ENCODE measurements at regions not wholly inside any gene's neighbourhood (a gene's known extent, or its start where the extent isn't known, plus 50 kb on each side); places are given as distances from the start of the nearest gene placed in this dataset.

GRCh38 chr12:31845613-31846322 lies 113.4 kb upstream of the RESF1 start:
- Histone ChIP-seq H3K79me2 (ENCODE audit: control insufficient read depth in 1 of 2, insufficient read depth in 2 of 2, low read length in 2 of 2) (no peaks in the 10 kb centered on the region), H2AFZ (ENCODE audit: low read length) (no peak overlapping the region), H4K20me1 (replicated peaks in 1 of 2; ENCODE audit: control insufficient read depth in 1 of 2, insufficient read depth in 2 of 2, low read length in 2 of 2) (no peaks in the 10 kb centered on the region), H2BK120ac (replicated peaks; ENCODE audit: low read depth, low read length) (no peak overlapping the region), H3K4me1 (replicated peaks in 1 of 4; ENCODE audit: control insufficient read depth in 3 of 4, insufficient read depth in 4 of 4, low read length in 3 of 4) (no peaks in the 10 kb centered on the region), H3K27me3 (replicated peaks in 1 of 4; ENCODE audit: control insufficient read depth in 3 of 4, extremely low read depth in 1 of 4, insufficient read depth in 3 of 4, low read length in 3 of 4) (no peaks in the 10 kb centered on the region), H2BK15ac (ENCODE audit: low read length) (no peak overlapping the region), H2AK5ac (ENCODE audit: low read depth, low read length) (no peak overlapping the region), H3K36me3 (ENCODE audit: control insufficient read depth in 2 of 4, insufficient read depth in 4 of 4, low read length in 3 of 4) (no peaks in the 10 kb centered on the region), H3K9ac (replicated peaks in 1 of 4; ENCODE audit: extremely low read depth in 1 of 4, low read depth in 3 of 4, low read length in 3 of 4) (no peak overlapping the region), H3K18ac (ENCODE audit: extremely low read depth, low read length) (no peak overlapping the region), H3K27ac (ENCODE audit: low read depth, low read length) (no peak overlapping the region), H3K23ac (ENCODE audit: insufficient read length) (no peak overlapping the region), H3K23me2 (ENCODE audit: low read depth, low read length) (no peaks in the 10 kb centered on the region), H3K4me3 (ENCODE audit: extremely low read depth in 1 of 4, insufficient read depth in 2 of 4, low read depth in 3 of 4, low read length in 4 of 4) (no peak overlapping the region), H3K14ac (ENCODE audit: insufficient read length) (no peak overlapping the region), H4K8ac (ENCODE audit: extremely low read depth, insufficient read depth, low read length) (no peak overlapping the region), H3K4me2 (ENCODE audit: insufficient read depth in 1 of 2, low read depth in 2 of 2, low read length in 2 of 2) (no peak overlapping the region), H4K91ac (replicated peaks; ENCODE audit: insufficient read length, low read length) (no peak overlapping the region), H3K4ac (replicated peaks; ENCODE audit: insufficient read length, low read depth, low read length) (no peak overlapping the region), H2BK12ac (ENCODE audit: low read depth, low read length) (no peak overlapping the region), H2BK5ac (ENCODE audit: low read depth, low read length) (no peak overlapping the region), H3K9me3 (ENCODE audit: insufficient read depth in 2 of 2, low read depth in 1 of 2, low read length in 1 of 2) (peaks cover 27 to 36% of the 10 kb centered on the region in 2 experiments), H3K56ac (replicated peaks; ENCODE audit: insufficient read length, low read depth, low read length) (no peak overlapping the region), H3K79me1 (ENCODE audit: low read depth, low read length) (no peaks in the 10 kb centered on the region), H4K5ac (ENCODE audit: insufficient read length, low read depth, low read length) (no peak overlapping the region), H2BK20ac (ENCODE audit: low read length) (no peak overlapping the region)
- no peak for FAIRE-seq
- POLR2A ChIA-PET (ENCODE audit: partially characterized antibody) = no interaction called here
- CTCF ChIA-PET (ENCODE audit: partially characterized antibody) = interaction anchor here (0.7 kb wide), 1 partner anchor 141 kb away, joined by 3 read pairs; no protein-coding TSS in a partner anchor
- 88% methylated on average over 6 of the region's 6 CpGs; no CpG with 5 or more reads in 1 of the 2 experiments for WGBS, 2 experiments (ENCODE audit: extremely low coverage in 1 of 2, insufficient coverage in 1 of 2, insufficient read length in 1 of 2, insufficient replicate concordance in 2 of 2, low coverage in 1 of 2, low lambda C conversion rate in 2 of 2, missing lambda C conversion rate in 1 of 2)
- no peak for DNase-seq (ENCODE audit: low read depth in 1 of 2, low spot score in 2 of 2)
- TF ChIP-seq SIX5 (IDR thresholded peaks at IDR 0.05; ENCODE audit: low read depth, low read length) = no peak
- TF ChIP-seq SP4 (IDR thresholded peaks at IDR 0.05; ENCODE audit: low read length) = no peak
- TF ChIP-seq E2F6 (IDR thresholded peaks at IDR 0.05) = no peak
- no peak for TF ChIP-seq KDM1A (IDR thresholded peaks at IDR 0.05; ENCODE audit: borderline replicate concordance, low read length)
- no peak for TF ChIP-seq TEAD4 (IDR thresholded peaks at IDR 0.05; ENCODE audit: low read depth, low read length)
- TF ChIP-seq RNF2 (IDR thresholded peaks at IDR 0.05; ENCODE audit: borderline replicate concordance, low read depth, low read length, missing control alignments, poor library complexity, severe bottlenecking) = no peak
- no peak for TF ChIP-seq RBBP5 (IDR thresholded peaks at IDR 0.05; ENCODE audit: borderline replicate concordance, low read depth, low read length)
- TF ChIP-seq KDM4A (IDR thresholded peaks at IDR 0.05; ENCODE audit: low read depth, low read length, severe bottlenecking) = no peak
- TF ChIP-seq ZNF274 (IDR thresholded peaks at IDR 0.05; ENCODE audit: borderline replicate concordance, extremely low read depth, low read length) = no peak
- no peak for TF ChIP-seq JUND (IDR thresholded peaks at IDR 0.05; ENCODE audit: low read length)
- no peak for TF ChIP-seq NANOG (IDR thresholded peaks at IDR 0.05; ENCODE audit: insufficient read depth, low read depth, low read length, poor library complexity, severe bottlenecking)
- TF ChIP-seq SP2 (IDR thresholded peaks at IDR 0.05; ENCODE audit: low read length) = no peak
- TF ChIP-seq TCF12 (IDR thresholded peaks at IDR 0.05; ENCODE audit: low read depth, low read length) = no peak

All from H1 (cell line).